Esophagus muscularis mucosa (tissue), 4 donors: ENCODE measurements at regions not wholly inside any gene's neighbourhood (a gene's known extent, or its start where the extent isn't known, plus 50 kb on each side); places are given as distances from the start of the nearest gene placed in this dataset.
A peak's percentile ranks its signal among the peaks of the same experiment; 100 is the strongest.

Source experiments
- DNase-seq: peaks from one replicate; pipeline ENCODE4 v3.0.0-alpha.2; 2017; ENCODE audit errors: extremely low spot score
- H3K27ac ChIP-seq, 4 donors: fragments of 200-600 bp; sonication (generic); replicated peaks in 1 of 4; 1 replicate in 3 of 4; 2 replicates in 1 of 4; pipeline ENCODE4 v1.5.1; 2016 to 2019; ENCODE audit warnings: mild to moderate bottlenecking in 1 of 4
- H3K27me3 ChIP-seq, 4 donors: fragments of 200-600 bp; sonication (generic); one replicate each; pipeline versions ENCODE4 v1.5.1 to v1.6.0; 2016 to 2019
- H3K36me3 ChIP-seq, 4 donors: fragments of 200-600 bp; sonication (generic); one replicate each; pipeline ENCODE4 v1.5.1; 2016 to 2019
- H3K4me1 ChIP-seq, 4 donors: fragments of 200-600 bp; sonication (generic); one replicate each; pipeline ENCODE4 v1.5.1; 2016 to 2019
- H3K4me3 ChIP-seq, 4 donors: fragments of 200-600 bp; sonication (generic); 1 replicate in 2 of 4; 2 replicates in 2 of 4; pipeline ENCODE4 v1.5.1; 2016 to 2019; ENCODE audit warnings: mild to moderate bottlenecking in 4 of 4, moderate library complexity in 1 of 4
- H3K9me3 ChIP-seq, 4 donors: fragments of 200-600 bp; sonication (generic); 1 replicate in 3 of 4; 2 replicates in 1 of 4; pipeline ENCODE4 v1.5.1; 2016 to 2019
- EP300 ChIP-seq: sonication (generic); formaldehyde crosslinking; IDR thresholded peaks from one replicate; pipeline ENCODE4 v1.6.1; 2017; ENCODE audit warnings: antibody characterized with exemption
- POLR2A ChIP-seq: fragments of 450-650 bp; IDR thresholded peaks from one replicate; pipeline ENCODE4 v1.6.1; 2017; ENCODE audit warnings: antibody characterized with exemption, moderate library complexity, mild to moderate bottlenecking, low read depth
- POLR2AphosphoS5 ChIP-seq, 2 donors: sonication (generic); formaldehyde crosslinking; IDR thresholded peaks; one replicate each; pipeline ENCODE4 v1.6.1; 2017; ENCODE audit warnings: antibody characterized with exemption in 2 of 2
- WGBS: methylation state at CpG from one replicate; pipeline ENCODE4 v1.1.5; 2018; 5-methylcytosine and 5-hydroxymethylcytosine counted together
- intact Hi-C: fragments of 100-400 bp; cut with DNase I; formaldehyde crosslinking; loops from one replicate; pipeline ENCODE4 v1.15.1; 2023
- TF ChIP-seq, protein P1 (sequence below), 3 experiments: fragments of 200-600 bp in 2 of 3; fragments of 450-650 bp in 1 of 3; sonication (generic) in 2 of 3; IDR thresholded peaks; one replicate each; pipeline ENCODE4 v1.5.1; 2017 to 2019; ENCODE audit warnings: antibody characterized with exemption in 3 of 3, mild to moderate bottlenecking in 2 of 3, moderate library complexity in 1 of 3

DNA sequence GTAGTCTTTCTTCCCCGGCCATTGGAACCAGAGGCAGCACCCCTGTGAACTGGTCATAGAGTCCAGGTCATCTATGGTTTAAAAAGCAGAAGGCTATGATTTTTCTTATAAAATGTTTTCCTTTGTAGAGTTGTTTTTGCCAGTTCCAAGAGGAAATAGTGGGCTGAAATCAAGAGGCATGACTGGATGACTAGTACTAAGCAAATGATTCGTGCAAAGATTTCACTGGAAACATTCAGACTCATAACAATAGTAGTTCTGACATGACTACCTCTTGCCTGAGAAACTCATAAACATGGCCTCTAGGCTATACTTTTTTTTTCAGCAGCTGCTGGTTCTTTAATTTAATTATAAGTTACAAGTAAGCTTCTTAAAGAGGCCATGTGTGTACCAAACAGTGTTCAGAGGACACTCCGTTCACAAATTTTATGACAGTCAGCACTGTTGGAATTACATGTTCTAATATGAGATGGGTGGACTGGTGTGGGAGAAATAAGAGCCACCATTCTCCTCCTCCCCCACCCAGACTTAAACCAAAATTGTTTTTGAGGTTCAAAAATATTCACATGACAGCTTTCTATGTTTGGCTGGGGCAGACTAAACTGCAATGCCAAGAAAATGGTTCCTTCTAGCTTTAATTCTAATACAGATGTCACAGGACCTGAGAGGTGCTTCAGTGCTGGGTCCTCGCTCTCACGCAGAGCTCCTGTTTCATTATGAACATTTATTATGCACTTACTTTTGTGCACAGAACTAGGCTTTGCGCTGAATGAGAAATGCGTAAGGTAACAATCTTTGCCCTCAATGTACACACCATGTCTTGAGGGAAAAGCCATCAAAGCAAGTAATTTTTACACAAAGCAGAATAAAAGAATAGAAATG lies 147.5 kb downstream of the ZC3H11B start:
- Histone ChIP-seq H3K4me3 (no peak overlapping the region), H3K27ac (no peak overlapping the region), H3K4me1 (no peaks in the 10 kb centered on the region), H3K27me3 (no peaks in the 10 kb centered on the region), H3K36me3 (no peaks in the 10 kb centered on the region), H3K9me3 (no peaks in the 10 kb centered on the region)
- TF ChIP-seq, protein P1, sequence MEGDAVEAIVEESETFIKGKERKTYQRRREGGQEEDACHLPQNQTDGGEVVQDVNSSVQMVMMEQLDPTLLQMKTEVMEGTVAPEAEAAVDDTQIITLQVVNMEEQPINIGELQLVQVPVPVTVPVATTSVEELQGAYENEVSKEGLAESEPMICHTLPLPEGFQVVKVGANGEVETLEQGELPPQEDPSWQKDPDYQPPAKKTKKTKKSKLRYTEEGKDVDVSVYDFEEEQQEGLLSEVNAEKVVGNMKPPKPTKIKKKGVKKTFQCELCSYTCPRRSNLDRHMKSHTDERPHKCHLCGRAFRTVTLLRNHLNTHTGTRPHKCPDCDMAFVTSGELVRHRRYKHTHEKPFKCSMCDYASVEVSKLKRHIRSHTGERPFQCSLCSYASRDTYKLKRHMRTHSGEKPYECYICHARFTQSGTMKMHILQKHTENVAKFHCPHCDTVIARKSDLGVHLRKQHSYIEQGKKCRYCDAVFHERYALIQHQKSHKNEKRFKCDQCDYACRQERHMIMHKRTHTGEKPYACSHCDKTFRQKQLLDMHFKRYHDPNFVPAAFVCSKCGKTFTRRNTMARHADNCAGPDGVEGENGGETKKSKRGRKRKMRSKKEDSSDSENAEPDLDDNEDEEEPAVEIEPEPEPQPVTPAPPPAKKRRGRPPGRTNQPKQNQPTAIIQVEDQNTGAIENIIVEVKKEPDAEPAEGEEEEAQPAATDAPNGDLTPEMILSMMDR (IDR thresholded peaks at IDR 0.05): no peak
- TF ChIP-seq POLR2A (no peak), POLR2AphosphoS5 (IDR thresholded peaks at IDR 0.05) (no peak), EP300 (no peak)
- 90% methylated on average over 7 of the region's 7 CpGs for WGBS
- no peak for DNase-seq
- intact Hi-C loops: no loop called here

DNA sequence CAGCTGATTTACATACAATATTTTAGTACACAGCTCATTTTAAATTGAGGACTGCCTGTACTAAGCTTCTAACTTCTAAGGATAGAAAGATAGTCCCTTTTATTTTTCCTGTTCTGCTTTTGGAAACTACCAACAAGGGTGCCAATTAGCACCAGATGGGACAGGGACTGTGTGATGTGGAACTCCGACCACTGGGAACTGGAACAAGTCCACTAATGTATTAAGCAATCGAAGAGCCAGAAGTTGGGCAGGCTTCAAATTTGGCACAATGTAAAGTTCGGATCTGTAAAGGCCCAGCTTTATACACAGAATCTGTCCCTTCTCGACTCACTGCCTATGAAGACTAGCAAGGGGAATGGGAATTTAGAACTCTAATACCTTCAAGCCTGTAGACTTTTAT lies 149.3 kb downstream of the ZC3H11B start:
- H3K27ac ChIP-seq: no peak overlapping the region
- H3K9me3 ChIP-seq: no peaks in the 10 kb centered on the region
- H3K4me3 ChIP-seq: no peak overlapping the region
- intact Hi-C loops: no loop called here
- WGBS: 55% methylated on average over 4 of the region's 4 CpGs
- H3K36me3 ChIP-seq: no peaks in the 10 kb centered on the region
- TF ChIP-seq POLR2A (no peak), POLR2AphosphoS5 (IDR thresholded peaks at IDR 0.05) (no peak), EP300 (no peak)
- TF ChIP-seq, protein P1 (IDR thresholded peaks at IDR 0.05): no peak
- H3K4me1 ChIP-seq: no peaks in the 10 kb centered on the region
- no peak for DNase-seq
- H3K27me3 ChIP-seq: no peaks in the 10 kb centered on the region

DNA sequence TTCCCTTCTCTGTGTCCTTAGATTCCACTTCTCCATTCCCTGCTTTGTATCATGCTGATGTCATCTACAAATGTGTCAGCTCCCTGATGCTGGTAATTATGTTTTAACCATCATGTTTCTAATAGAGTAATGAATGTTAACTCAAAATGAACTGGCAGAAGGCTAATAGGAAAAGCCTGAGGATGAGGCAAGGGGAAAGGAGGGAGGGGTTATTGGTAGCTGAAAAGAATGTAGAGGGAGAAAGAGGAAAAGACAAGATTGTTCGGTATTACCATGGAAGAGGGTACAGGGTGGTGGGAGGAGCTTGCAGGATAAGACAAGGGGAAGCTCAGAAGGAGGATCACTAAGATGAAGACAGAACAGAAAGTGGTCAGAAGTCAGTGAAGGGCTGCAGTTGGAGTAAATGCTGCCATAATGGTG lies 150.9 kb downstream of the ZC3H11B start:
- H3K36me3 ChIP-seq: no peaks in the 10 kb centered on the region
- no peak for DNase-seq
- H3K27me3 ChIP-seq: no peaks in the 10 kb centered on the region
- H3K9me3 ChIP-seq: no peaks in the 10 kb centered on the region
- WGBS: 85% methylated on average over 1 of the region's 1 CpG
- intact Hi-C loops: no loop called here
- H3K27ac ChIP-seq: peak overlapping the region in 2 of 4 donors; percentile 19 to 23
- no peak overlapping the region for H3K4me3 ChIP-seq
- no peak for TF ChIP-seq EP300
- no peak for TF ChIP-seq POLR2AphosphoS5 (IDR thresholded peaks at IDR 0.05)
- TF ChIP-seq POLR2A: no peak
- TF ChIP-seq, protein P1 (IDR thresholded peaks at IDR 0.05): no peak
- no peaks in the 10 kb centered on the region for H3K4me1 ChIP-seq

DNA sequence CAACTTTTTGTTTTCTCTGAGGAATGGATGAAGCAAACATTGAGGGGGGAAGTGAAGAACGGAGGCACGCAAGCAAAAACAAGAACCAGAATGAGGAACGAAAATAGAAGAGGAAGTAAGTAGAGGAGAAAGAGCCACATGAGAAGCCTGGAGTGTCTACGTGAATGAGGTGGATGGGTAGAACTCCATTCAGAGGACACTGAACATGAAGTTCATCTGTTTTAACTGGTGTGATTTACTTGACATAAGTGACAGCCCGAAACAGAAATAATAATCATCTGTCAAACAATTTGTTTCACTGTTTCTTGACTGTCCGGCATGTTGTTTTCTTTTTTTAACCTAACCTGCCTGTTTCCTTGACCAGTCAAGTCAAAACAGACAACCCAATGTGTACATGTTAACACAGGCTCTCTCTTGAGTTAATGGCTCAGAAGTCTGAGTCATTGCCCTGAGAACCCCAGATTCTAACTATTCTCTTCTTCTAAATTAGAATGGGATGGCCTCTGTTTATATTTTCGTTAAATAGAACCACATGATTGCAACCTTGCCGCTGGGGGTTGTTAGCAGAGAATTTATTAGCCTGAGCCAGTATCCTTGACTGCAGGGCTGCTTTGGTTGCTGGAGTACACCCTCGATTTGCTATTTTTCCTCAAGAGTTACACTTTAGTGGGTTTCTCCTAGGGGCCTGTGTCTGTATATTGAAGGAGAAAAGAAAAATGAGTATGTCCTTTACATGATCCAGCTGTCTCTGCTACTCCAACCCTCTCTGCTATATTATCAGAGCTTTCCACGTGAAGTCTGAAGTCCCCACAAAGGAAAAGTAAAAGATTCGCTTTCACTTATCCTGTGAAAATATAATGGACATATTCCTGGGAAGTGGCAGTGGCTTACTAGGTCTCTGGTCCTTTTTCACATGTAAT lies 151.7 kb downstream of the ZC3H11B start:
- TF ChIP-seq EP300: no peak
- TF ChIP-seq POLR2A: no peak
- TF ChIP-seq POLR2AphosphoS5 (IDR thresholded peaks at IDR 0.05): no peak
- TF ChIP-seq, protein P1 (IDR thresholded peaks at IDR 0.05): no peak
- DNase-seq: no peak
- WGBS: 55% methylated on average over 10 of the region's 11 CpGs

More for the DNA sequence above, 151.7 kb downstream of the ZC3H11B start:
- no peaks in the 10 kb centered on the region for H3K9me3 ChIP-seq
- no peak overlapping the region for H3K4me3 ChIP-seq
- no peaks in the 10 kb centered on the region for H3K4me1 ChIP-seq
- no peaks in the 10 kb centered on the region for H3K27me3 ChIP-seq
- H3K27ac ChIP-seq: peak overlapping the region; percentile 8 to 38 (median 21)
- intact Hi-C loops: no loop called here
- no peaks in the 10 kb centered on the region for H3K36me3 ChIP-seq
